Fibroblast of the conjunctiva (primary cell): ENCODE measurements at regions not wholly inside any gene's neighbourhood (a gene's known extent, or its start where the extent isn't known, plus 50 kb on each side); places are given as distances from the start of the nearest gene placed in this dataset.
"Not testable (repeated sequence)": the region's sequence is repeated elsewhere in the genome, so short reads cannot be mapped to it uniquely, and the experiment has no call there.

Source experiments
- DNase-seq: peaks from one replicate; pipeline ENCODE4 v3.0.0-alpha.2; 2010; ENCODE audit warnings: low read depth

- no peak for DNase-seq
Measured at GRCh38 chr5:105172918-105173317, 1610.3 kb upstream of the NUDT12 start.

- no peak for DNase-seq
Measured at GRCh38 chr5:105168806-105169205, 1606.2 kb upstream of the NUDT12 start.

DNA sequence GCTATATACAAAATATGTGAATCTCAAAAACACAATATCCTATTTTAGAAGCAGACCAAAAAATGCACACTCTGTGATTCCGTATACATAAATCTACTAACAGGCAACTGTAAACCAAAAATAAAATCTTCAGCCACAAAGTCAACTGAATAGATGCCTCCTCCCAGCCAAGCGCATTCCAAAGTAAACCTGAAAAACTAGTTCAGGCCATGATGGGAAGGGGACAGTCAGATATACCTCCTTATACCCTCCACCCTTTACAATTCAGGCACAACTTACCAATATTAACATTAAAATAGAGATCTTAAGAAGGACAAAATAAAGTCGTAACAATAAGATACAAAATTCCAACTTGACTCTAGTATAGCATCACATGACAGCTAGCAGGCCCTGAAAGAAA lies 1604.5 kb upstream of the NUDT12 start:
- DNase-seq = no peak

DNA sequence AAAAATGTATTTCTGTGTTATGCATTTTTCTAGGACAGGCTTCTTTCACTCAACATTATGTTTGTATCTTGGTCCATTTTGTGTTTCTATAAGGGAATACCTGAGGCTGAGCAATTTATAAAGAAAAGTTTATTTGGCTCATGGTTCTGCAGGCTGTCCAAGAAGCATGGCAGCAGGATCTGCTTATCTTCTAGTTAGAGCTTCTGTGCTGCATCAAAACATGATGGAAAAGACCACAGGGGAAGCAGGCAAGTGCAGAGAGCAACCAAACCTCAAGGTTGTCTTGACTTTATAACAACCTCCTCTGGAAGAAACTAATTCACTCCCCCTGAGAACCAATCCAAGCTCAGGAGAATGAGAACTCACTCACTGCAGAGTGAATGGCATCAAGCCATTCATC lies 1601.0 kb upstream of the NUDT12 start:
- no peak for DNase-seq

- DNase-seq = not testable (repeated sequence)
Measured at GRCh38 chr5:105162557-105162956, 1600.0 kb upstream of the NUDT12 start.

- DNase-seq = no peak
Measured at GRCh38 chr5:105158526-105158925, 1595.9 kb upstream of the NUDT12 start.

DNA sequence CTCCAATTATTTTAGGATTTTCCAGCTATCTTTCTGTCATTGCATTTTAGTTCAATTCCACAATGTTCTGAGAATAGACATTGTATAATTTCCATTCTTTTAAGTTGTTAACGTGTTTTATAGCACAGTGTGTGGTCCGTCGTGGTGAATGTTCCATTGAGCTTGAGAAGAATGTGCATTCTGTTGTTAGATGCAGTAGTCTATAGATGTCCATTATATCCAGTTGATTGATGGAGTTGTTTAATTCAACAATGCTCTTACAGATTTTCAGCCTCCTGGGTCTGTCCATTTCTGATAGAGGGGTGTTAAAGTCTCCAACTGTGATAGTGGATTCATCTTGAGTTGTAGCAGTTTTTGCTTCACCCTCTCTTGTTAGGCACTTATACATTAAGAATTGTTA lies 1587.7 kb upstream of the NUDT12 start:
- no peak for DNase-seq

GRCh38 chr5:105146867-105147266 lies 1584.3 kb upstream of the NUDT12 start:
- no peak for DNase-seq

DNA sequence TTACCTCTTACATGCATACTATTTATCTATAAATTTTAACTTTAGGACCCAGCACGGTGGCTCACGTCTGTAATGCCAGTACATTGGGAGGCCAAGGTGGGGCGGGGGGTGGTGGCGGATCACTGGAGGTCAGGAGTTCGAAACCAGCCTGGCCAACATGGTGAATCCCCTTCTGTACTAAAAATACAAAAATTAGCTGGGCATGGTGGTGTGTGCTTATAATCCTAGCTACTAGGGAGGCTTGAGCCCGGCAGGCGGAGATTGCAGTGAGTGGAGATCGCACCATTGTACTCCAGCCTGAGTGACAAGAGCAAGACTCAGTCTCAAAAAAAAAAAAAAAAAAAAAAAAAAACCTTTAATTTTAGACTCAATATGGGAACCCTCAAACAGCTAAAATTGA lies 1582.6 kb upstream of the NUDT12 start:
- DNase-seq = no peak

DNA sequence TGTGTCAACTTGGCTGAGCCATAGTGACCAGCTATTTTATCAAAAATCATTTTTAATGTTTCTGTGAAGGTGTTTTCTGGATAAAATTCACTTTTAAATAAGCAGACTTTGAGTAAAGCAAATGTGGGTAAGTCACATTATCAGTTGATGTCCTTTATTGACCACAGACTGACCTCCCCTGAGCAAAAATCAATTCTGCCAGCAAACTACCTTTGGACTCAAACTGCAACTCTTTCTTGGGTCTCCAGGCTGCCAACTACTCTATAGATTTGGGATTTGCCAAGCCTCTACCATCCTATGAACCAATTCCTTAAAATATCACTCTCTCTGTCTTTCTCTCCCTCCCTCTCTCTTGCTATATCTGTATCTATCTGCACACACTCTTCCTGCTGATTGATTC lies 1571.7 kb upstream of the NUDT12 start:
- DNase-seq = no peak

DNA sequence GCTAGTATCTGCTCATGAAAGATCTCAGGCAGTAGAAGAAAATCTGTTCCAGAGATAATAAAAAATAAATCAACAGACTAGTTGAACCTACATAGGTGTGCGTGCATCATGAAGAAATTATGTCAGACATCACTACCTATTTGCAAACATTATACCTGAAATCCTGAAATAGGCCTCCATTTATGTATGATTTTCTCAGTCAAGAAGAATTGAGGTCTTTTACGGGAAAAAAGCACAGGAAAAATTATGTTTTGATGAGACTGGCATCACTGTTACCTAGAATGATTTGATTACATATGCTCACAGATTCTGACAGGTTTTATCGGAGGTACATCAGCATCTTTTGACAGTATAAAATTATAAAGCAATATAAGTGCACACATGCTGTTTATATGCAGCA lies 1570.5 kb upstream of the NUDT12 start:
- no peak for DNase-seq

GRCh38 chr5:105132581-105132980 lies 1570.0 kb upstream of the NUDT12 start:
- DNase-seq = no peak

- no peak for DNase-seq
Measured at GRCh38 chr5:105131045-105131444, 1568.5 kb upstream of the NUDT12 start.

- DNase-seq = peak; percentile 13
Measured at GRCh38 chr5:105101577-105101976, 1539.0 kb upstream of the NUDT12 start.

DNA sequence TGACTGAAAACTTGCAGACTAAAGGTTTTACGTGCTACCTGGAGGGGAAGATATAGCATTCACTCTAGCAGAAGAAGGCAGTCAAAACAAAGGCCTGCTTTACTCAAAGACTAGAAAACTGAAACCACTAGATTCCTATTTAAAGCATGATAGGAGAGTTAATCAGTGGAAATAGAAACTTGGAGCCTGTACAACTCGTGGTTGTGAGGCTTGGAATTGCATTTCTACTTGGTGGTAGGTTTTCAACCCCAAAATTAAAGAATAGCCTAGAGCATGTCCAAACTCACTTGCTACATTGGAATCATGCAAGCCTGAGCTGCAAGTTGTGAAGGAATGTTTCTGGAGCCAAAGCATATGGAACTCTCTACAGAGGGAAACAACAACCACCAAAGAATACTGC lies 1526.4 kb upstream of the NUDT12 start:
- no peak for DNase-seq

DNA sequence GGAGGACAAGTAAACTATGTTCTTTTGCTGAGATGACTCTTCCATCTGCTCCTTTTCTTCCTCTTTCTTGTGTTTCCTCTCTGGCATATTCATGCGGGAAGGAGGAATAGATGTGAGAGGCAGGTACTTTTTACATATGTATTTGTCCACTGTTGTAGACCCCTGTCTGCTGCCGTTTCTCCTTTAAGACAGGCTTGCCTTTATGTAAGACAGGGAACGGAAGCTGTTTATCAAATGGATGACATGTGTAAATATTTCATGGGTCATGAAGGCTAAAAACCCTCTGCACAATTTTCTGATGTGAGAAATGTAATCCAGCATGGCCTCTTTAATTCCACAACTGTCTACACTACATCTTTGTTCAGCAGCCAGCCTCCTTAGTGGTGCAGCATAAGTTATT lies 1525.5 kb upstream of the NUDT12 start:
- no peak for DNase-seq

DNA sequence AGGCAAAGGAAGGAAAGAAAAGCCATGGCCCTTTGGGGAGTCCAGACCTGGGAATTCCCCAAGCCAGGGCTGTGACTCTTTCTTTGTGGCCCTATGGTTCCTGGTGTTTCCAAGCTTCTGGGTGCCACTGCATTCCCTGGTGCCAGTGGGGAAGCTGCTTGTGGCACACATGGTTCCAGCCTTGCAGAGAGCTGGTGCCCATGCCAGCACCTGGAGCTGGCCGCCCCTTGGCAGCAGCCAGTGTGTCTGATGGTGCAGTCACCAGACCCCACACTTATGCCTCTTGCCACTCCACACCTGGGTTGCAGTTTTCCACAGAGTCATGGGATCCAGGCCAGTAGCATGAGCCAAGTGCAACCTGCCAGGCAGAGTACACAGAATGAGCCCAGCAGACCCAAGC lies 1495.3 kb upstream of the NUDT12 start:
- no peak for DNase-seq

- DNase-seq = no peak
Measured at GRCh38 chr5:105057001-105057436, 1494.4 kb upstream of the NUDT12 start.

GRCh38 chr5:105054406-105054805 lies 1491.8 kb upstream of the NUDT12 start:
- no peak for DNase-seq

DNA sequence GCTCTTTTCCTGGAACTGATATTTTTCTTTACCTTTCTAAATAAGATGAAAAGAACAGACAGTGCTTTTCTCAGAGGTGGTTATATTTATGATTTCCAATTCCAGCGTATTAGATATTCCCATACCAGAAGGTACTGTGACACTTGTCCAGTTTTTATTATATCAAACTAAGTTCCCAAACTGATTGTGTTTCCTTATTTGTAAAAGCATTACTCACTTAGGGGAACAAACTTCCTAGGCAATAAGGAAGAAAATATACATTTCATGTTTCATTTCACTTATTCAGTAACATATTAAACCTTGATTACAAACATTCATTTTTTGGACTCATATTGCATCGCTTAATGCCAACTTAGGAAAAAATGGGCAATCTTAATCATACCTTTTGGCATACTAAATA lies 1480.0 kb upstream of the NUDT12 start:
- DNase-seq = no peak

DNA sequence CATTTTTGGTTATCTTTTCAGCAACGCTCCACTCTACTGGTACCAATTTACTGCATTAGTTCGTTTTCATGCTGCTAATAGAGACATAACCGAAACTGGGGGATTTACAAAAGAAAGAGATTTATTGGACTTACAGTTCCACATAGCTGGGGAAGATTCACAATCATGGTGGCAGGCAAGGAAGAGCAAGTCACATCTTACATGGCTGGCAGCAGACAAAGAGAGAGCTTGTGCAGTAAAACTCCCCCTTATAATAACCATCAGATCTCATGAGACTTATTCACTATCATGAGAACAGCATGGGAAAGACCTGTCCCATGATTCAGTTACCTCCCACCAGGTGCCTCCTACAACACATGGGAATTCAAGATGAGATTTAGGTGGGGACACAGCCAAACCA lies 1474.2 kb upstream of the NUDT12 start:
- DNase-seq = not testable (repeated sequence)

- peak; percentile 71 for DNase-seq
Measured at GRCh38 chr5:105034401-105034763, 1471.8 kb upstream of the NUDT12 start.

DNA sequence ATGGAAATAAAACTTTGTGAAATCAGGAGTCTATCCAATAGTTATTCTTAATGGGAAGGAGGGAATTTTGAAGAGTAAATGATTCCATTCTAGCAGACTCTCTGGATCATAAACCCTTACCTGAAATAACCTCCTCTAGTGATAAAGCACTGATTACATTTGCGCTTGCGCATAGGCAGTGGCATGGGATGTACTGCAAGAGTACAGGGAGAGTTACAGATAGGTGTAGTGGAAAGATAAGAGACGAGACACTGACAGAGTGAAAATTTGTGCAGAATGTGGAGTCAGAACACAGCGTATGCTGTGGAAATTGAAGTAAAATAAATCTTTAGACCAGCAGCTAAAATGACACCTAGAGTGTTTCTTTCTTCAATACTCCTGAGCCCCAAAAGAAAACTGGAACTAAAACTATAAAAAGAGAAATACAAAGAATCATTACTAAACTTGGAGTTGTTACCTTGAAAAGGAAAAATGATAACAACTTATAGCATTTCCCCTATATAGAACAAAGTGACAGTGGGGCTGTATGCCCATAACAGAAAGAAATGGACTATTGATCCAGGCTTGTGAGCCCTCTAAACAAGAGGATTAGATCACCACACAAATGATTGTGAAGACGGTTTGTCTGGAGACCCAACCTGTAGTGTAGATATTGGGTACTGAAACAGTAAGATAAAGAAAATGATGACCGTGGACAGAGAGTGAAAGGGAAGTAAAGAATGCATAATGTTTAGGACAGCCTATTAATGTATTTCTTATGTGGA lies 1471.2 kb upstream of the NUDT12 start:
- no peak for DNase-seq

DNA sequence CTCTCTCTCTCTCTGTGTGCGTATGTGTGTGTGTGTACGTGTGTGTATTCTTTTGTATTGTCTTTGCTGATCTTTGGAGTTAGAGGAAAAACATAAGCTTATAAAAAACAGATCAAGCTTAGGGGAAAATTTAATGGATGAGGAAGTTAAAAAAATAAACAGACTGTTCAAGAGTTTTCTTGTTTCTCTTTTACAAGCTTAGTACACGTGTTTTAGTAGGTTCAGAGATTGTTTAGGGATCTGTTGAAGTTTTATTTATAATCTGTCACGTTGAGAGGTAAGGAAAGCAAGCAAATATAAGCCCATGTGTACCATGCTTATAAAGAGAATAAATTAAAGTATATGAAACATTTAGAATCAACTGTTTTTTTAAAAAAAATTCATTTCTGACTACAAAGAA lies 1470.3 kb upstream of the NUDT12 start:
- DNase-seq = no peak
